ENCODE measurements at regions not wholly inside any gene's neighbourhood (a gene's known extent, or its start where the extent isn't known, plus 50 kb on each side); places are given as distances from the start of the nearest gene placed in this dataset.

DNA sequence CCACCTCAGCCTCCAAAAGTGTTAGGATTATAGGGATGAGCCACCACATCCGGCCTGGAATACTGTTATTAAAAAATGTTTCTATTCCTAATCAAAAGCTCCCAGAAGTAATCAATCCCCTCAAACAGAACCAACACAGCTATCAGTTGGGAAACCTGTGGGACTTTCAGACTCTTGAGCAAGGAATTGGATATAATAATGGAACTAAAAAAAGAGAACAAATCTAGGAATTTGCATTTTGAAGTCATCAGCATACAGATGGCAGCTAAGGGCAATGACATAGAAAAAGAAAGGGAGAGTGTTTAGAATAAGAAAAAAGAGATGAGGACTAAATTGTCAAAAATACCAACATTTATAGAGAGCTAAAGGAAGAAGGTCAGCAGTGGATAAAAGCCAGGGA is 54.7 kb upstream of the AMN1 start:
- Histone ChIP-seq H3K27ac (no peak overlapping the region), H3K4me3 (no peak overlapping the region), H3K9me3 (no peaks in the 10 kb centered on the region), H3K36me3 (no peaks in the 10 kb centered on the region), H3K4me1 (no peaks in the 10 kb centered on the region), H3K27me3 (no peaks in the 10 kb centered on the region)
- WGBS, 2 donors (ENCODE audit: low coverage in 1 of 2): 78 to 83% methylated on average over 1 of the region's 1 CpG
- no peak for ATAC-seq
- TF ChIP-seq EP300 (IDR thresholded peaks at IDR 0.05) (no peak), POLR2A (IDR thresholded peaks at IDR 0.05) (no peak), POLR2AphosphoS5 (IDR thresholded peaks at IDR 0.05) (no peak)
- TF ChIP-seq, protein P1, sequence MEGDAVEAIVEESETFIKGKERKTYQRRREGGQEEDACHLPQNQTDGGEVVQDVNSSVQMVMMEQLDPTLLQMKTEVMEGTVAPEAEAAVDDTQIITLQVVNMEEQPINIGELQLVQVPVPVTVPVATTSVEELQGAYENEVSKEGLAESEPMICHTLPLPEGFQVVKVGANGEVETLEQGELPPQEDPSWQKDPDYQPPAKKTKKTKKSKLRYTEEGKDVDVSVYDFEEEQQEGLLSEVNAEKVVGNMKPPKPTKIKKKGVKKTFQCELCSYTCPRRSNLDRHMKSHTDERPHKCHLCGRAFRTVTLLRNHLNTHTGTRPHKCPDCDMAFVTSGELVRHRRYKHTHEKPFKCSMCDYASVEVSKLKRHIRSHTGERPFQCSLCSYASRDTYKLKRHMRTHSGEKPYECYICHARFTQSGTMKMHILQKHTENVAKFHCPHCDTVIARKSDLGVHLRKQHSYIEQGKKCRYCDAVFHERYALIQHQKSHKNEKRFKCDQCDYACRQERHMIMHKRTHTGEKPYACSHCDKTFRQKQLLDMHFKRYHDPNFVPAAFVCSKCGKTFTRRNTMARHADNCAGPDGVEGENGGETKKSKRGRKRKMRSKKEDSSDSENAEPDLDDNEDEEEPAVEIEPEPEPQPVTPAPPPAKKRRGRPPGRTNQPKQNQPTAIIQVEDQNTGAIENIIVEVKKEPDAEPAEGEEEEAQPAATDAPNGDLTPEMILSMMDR (IDR thresholded peaks at IDR 0.05): no peak

GRCh38 chr12:31781894-31782540 is 53.2 kb upstream of the AMN1 start:
- H3K4me3 ChIP-seq: no peak overlapping the region
- 80% methylated on average over 7 of the region's 17 CpGs; no CpG with 5 or more reads in 1 of the 2 donors for WGBS, 2 donors (ENCODE audit: low coverage in 1 of 2)
- no peak overlapping the region for H3K27ac ChIP-seq
- TF ChIP-seq, protein P1 (IDR thresholded peaks at IDR 0.05): no peak
- TF ChIP-seq EP300 (IDR thresholded peaks at IDR 0.05): no peak
- no peak for TF ChIP-seq POLR2AphosphoS5 (IDR thresholded peaks at IDR 0.05)
- no peak for TF ChIP-seq POLR2A (IDR thresholded peaks at IDR 0.05)
- no peaks in the 10 kb centered on the region for H3K27me3 ChIP-seq
- H3K9me3 ChIP-seq: peaks cover 0 to 7% (median 0%) of the 10 kb centered on the region in 3 donors
- no peaks in the 10 kb centered on the region for H3K4me1 ChIP-seq
- H3K36me3 ChIP-seq: no peaks in the 10 kb centered on the region
- ATAC-seq: no peak

GRCh38 chr12:31780096-31780495 is 51.3 kb upstream of the AMN1 start:
- no peak for ATAC-seq
- Histone ChIP-seq H3K4me3 (no peak overlapping the region), H3K4me1 (no peaks in the 10 kb centered on the region), H3K27me3 (peaks cover 11% of the 10 kb centered on the region), H3K27ac (no peak overlapping the region), H3K9me3 (peaks cover 0 to 7% (median 0%) of the 10 kb centered on the region in 3 donors), H3K36me3 (no peaks in the 10 kb centered on the region)
- 85 to 86% methylated on average over 5 of the region's 5 CpGs for WGBS, 2 donors (ENCODE audit: low coverage in 1 of 2)
- TF ChIP-seq, protein P1 (IDR thresholded peaks at IDR 0.05): no peak
- TF ChIP-seq POLR2A (IDR thresholded peaks at IDR 0.05): no peak
- TF ChIP-seq POLR2AphosphoS5 (IDR thresholded peaks at IDR 0.05): no peak
- no peak for TF ChIP-seq EP300 (IDR thresholded peaks at IDR 0.05)

- no peaks in the 10 kb centered on the region for H3K36me3 ChIP-seq
- TF ChIP-seq, protein P1 (IDR thresholded peaks at IDR 0.05): no peak
- TF ChIP-seq POLR2A (IDR thresholded peaks at IDR 0.05) (no peak), POLR2AphosphoS5 (IDR thresholded peaks at IDR 0.05) (no peak), EP300 (IDR thresholded peaks at IDR 0.05) (no peak)
- H3K27ac ChIP-seq: no peak overlapping the region
- no peak overlapping the region for H3K4me3 ChIP-seq
- H3K9me3 ChIP-seq: peaks cover 0 to 7% (median 0%) of the 10 kb centered on the region in 3 donors
- ATAC-seq: no peak
- H3K27me3 ChIP-seq: peaks cover 11% of the 10 kb centered on the region
- no peaks in the 10 kb centered on the region for H3K4me1 ChIP-seq
- 62 to 76% methylated on average over 5 of the region's 5 CpGs for WGBS, 2 donors (ENCODE audit: low coverage in 1 of 2)
These were observed 49.9 kb upstream of the AMN1 start for GRCh38 chr12:31778687-31779086.

Small RNAs in the stretch of these regions (small RNA-seq; reads per million reads assigned to genes)
- 0 reads per million in 4 donors for gene RF00402
- gene RNU6-1069P: 0 reads per million in 4 donors
